Cardiac fibroblast (primary cell): ENCODE measurements at regions not wholly inside any gene's neighbourhood (a gene's known extent, or its start where the extent isn't known, plus 50 kb on each side); places are given as distances from the start of the nearest gene placed in this dataset.

Experiments
- DNase-seq, 2 donors: peaks; one replicate each; pipeline versions ENCODE4 v3.0.0 to v3.0.0-alpha.2; 2010; ENCODE audit warnings: low read depth in 2 of 2
- H3K4me3 ChIP-seq, 2 donors: replicated peaks in 1 of 2; 1 replicate in 1 of 2; 2 replicates in 1 of 2; pipeline ENCODE4 v1.5.1; 2011; ENCODE audit warnings: low read depth in 2 of 2, low read length in 2 of 2, mild to moderate bottlenecking in 2 of 2, moderate library complexity in 1 of 2
- TF ChIP-seq, protein P1 (sequence below): IDR thresholded peaks from one replicate; pipeline ENCODE4 v1.5.1; 2011; ENCODE audit warnings: low read depth, mild to moderate bottlenecking, low read length, inconsistent platforms

DNA sequence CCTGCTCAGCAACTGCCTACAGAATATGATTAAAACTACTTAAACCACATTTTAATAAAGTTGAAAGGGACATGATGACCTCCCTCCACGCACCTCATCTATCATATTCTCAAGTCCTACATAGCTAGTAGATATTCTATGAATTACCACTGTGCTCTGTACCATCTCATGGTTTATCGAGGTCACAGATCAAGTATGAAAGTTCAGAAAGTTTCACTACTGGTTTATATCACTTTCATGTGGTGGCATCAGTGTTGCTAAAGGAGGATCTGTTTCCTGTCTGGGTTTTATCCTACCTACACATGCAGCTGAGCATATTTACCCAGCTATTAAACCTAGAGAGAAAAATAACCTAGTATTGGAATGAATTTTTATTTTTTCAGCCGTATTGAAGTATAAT lies 214.9 kb upstream of the MON1B start:
- no peak for DNase-seq
- TF ChIP-seq, protein P1, sequence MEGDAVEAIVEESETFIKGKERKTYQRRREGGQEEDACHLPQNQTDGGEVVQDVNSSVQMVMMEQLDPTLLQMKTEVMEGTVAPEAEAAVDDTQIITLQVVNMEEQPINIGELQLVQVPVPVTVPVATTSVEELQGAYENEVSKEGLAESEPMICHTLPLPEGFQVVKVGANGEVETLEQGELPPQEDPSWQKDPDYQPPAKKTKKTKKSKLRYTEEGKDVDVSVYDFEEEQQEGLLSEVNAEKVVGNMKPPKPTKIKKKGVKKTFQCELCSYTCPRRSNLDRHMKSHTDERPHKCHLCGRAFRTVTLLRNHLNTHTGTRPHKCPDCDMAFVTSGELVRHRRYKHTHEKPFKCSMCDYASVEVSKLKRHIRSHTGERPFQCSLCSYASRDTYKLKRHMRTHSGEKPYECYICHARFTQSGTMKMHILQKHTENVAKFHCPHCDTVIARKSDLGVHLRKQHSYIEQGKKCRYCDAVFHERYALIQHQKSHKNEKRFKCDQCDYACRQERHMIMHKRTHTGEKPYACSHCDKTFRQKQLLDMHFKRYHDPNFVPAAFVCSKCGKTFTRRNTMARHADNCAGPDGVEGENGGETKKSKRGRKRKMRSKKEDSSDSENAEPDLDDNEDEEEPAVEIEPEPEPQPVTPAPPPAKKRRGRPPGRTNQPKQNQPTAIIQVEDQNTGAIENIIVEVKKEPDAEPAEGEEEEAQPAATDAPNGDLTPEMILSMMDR, result no peak
- H3K4me3 ChIP-seq, result no peak overlapping the region

DNA sequence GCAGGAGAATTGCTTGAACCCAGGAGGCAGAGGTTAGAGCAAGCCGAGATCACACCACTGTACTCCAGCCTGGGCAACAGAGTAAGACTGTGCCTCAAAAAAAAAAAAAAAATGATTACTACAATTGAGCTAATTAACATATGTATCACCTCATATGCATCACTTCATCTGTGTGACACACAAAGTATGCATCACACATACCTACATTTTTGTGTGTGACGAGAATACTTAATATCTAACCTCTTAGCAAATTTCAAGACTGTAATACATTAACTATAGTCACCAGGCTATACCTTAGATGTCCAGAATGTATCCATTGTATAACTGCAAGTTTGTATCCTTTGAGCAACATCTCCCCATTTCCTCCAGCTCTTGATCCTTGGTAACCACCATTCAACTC lies 214.2 kb upstream of the MON1B start:
- H3K4me3 ChIP-seq, result no peak overlapping the region
- no peak for DNase-seq
- TF ChIP-seq, protein P1, result no peak

DNA sequence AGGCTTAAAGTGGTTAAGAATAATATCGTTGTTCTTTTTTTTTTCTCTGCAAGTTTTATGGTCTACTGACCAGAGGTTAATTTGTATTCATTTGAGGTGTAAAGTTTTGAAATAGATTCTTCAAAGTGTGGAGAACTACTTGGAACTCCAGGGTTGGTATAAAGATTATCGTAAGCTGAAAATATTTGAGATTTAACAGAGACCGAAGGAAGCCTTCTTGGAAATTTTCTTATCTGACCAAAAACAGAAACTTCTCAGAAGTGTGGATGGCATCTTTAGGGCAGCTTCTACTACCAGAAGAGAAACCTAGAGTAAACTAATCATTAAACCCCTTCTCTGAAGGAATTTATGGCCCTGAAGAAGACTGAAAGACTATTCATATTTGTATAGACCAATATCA lies 206.8 kb upstream of the MON1B start:
- no peak for DNase-seq
- TF ChIP-seq, protein P1, result no peak
- no peak overlapping the region for H3K4me3 ChIP-seq

DNA sequence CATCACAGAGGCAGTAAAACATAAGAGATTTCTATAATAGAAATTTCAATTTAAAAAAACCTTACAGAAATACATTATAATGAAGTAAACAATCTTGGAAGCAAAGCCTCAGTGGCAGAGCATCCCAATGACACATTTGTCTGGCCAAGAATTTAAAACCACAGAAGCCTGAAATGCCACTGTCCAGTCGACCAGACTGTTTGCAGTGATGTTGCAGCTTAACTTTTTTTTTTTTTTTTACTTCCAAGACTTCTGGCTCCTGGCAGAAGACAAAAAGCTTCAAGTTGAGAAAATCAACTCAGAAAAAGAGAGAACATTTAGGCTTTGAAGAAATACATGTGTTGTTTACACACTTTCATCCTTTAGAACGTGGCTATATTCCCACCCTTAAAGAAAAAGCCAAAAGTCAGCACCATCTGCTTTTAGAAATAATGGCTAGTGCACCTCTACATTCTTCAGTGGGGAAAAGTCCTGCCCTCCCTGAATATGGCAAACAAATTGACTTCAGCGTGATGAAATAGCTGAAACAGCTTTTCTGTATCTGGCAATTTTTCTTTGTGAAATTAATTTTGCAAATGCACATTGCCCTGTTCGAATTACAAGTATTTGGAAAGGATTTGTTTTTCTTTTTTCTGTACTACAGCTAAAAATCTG lies 205.5 kb upstream of the MON1B start:
- H3K4me3 ChIP-seq, result no peak overlapping the region
- peak in 1 of 2 donors; percentile 1 for DNase-seq
- TF ChIP-seq, protein P1, result no peak

DNA sequence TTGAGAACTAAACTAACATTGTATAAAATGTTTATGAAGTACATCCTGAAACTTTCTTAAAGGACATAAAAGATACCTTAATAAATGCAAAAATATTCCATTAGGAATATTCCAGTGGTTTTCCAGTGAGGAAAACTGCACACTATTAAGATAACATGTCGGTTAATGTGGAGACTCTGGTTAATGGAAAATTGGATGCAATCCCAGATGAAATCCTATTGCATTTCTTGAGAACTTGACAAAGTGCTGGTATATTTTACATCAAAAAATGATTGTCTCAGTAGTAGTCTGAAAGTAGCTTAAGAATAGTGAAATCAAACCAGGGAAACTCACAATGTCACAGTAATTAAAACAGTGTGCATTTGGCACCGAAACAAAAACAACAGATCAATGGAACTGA lies 202.5 kb upstream of the MON1B start:
- H3K4me3 ChIP-seq, result no peak overlapping the region
- no peak for DNase-seq

DNA sequence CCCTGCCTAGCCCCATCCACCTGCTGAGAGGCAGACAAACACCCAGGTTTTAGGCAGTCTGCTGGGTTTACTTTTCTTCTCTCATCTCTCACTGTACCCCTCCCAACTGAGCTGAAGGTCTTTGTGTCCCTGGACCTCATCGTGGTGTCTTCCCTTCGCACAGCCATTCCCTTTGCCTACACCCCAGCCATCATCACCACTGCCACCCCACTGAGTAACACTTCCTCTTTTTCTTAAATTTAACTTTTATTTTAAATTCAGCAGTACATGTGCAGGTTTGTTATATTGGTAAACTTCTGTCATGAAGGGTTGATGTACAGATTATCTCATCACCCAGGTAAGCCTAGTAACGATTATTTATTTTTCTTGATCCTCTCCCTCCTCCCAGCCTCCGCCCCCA lies 188.3 kb upstream of the MON1B start:
- no peak overlapping the region for H3K4me3 ChIP-seq
- TF ChIP-seq, protein P1, result no peak
- DNase-seq, result no peak

More for the DNA sequence above, 202.5 kb upstream of the MON1B start:
- TF ChIP-seq, protein P1, result no peak

DNA sequence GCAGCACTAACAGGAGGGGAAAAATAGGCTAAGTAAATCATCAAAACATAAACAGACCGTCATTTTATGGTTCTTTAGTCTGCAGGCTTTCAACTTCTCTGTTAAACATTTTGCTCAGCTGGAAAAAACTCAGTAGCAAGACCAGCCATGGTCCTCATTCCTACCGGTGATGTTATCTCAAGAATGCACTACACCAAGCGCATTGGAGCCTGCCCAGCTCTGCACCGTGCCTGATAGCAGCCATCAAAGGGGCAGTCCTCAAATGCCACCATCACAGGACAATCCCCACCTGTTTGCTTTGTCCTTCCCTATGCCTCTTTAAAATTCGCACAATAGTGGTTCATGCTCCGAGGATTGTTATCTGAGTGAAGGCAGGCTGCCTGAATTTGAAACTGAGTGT lies 181.5 kb upstream of the MON1B start:
- no peak overlapping the region for H3K4me3 ChIP-seq
- no peak for DNase-seq
- TF ChIP-seq, protein P1, result no peak
